Upper lobe of left lung (tissue), 4 donors: ENCODE measurements at regions not wholly inside any gene's neighbourhood (a gene's known extent, or its start where the extent isn't known, plus 50 kb on each side); places are given as distances from the start of the nearest gene placed in this dataset.

Source experiments
- POLR2A ChIP-seq, 4 donors: fragments of 450-650 bp; IDR thresholded peaks; one replicate each; pipeline ENCODE4 v1.5.1; 2016 to 2017; ENCODE audit warnings: antibody characterized with exemption in 4 of 4, mild to moderate bottlenecking in 2 of 4
- TF ChIP-seq, protein P1 (sequence below), 6 experiments: fragments of 450-650 bp in 4 of 6; fragments of 200-600 bp in 2 of 6; sonication (generic) in 2 of 6; IDR thresholded peaks; one replicate each; pipeline ENCODE4 v1.5.1; 2016 to 2019; ENCODE audit warnings: antibody characterized with exemption in 6 of 6

DNA sequence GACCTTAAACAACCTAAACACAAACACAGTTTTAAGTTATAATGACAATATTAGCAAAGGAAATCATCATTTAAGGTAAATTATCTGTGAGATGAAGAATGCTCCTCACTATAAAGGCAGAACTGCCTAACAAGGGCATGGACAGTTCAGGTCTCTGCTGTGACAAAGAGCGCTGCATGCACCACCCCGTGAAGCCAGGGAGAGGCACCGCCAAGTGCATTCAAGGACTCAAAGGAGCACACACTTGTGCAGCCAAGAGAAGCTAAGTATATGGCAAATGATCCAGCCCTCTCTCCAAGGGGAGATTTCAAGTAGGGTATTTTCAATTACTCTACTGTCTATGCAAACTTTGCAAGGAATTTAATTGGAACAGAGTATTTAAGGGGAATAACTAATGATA lies 126.0 kb downstream of the RAP2A start:
- TF ChIP-seq POLR2A (IDR thresholded peaks at IDR 0.05): no peak
- TF ChIP-seq, protein P1, sequence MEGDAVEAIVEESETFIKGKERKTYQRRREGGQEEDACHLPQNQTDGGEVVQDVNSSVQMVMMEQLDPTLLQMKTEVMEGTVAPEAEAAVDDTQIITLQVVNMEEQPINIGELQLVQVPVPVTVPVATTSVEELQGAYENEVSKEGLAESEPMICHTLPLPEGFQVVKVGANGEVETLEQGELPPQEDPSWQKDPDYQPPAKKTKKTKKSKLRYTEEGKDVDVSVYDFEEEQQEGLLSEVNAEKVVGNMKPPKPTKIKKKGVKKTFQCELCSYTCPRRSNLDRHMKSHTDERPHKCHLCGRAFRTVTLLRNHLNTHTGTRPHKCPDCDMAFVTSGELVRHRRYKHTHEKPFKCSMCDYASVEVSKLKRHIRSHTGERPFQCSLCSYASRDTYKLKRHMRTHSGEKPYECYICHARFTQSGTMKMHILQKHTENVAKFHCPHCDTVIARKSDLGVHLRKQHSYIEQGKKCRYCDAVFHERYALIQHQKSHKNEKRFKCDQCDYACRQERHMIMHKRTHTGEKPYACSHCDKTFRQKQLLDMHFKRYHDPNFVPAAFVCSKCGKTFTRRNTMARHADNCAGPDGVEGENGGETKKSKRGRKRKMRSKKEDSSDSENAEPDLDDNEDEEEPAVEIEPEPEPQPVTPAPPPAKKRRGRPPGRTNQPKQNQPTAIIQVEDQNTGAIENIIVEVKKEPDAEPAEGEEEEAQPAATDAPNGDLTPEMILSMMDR (IDR thresholded peaks at IDR 0.05): no peak
